PC-3 (cell line): ENCODE measurements at regions not wholly inside any gene's neighbourhood (a gene's known extent, or its start where the extent isn't known, plus 50 kb on each side); places are given as distances from the start of the nearest gene placed in this dataset.

Source experiments
- CTCF ChIP-seq: fragments of 300-600 bp; sonication (generic); conservative IDR thresholded peaks from 2 replicates; pipeline ENCODE4 v1.5.1; 2017; ENCODE audit warnings: antibody characterized with exemption, low read depth, mild to moderate bottlenecking, low read length
- EZH2 ChIP-seq: fragments of 300-600 bp; sonication (generic); IDR thresholded peaks from one replicate; pipeline ENCODE4 v1.6.1; 2017; ENCODE audit warnings: antibody characterized with exemption, mild to moderate bottlenecking, low read length; ENCODE audit not compliant: unreplicated experiment
- EZH2phosphoT487 ChIP-seq: fragments of 300-600 bp; sonication (generic); IDR thresholded peaks from 2 replicates; pipeline ENCODE4 v1.6.1; 2018; ENCODE audit warnings: mild to moderate bottlenecking, antibody characterized with exemption, low read length, borderline replicate concordance

GRCh38 chr3:31132132-31132769 is 237.8 kb upstream of the GADL1 start:
- TF ChIP-seq CTCF (peak; percentile 91), EZH2 (no peak), EZH2phosphoT487 (no peak)
